NB4 (cell line): ENCODE measurements at regions not wholly inside any gene's neighbourhood (a gene's known extent, or its start where the extent isn't known, plus 50 kb on each side); places are given as distances from the start of the nearest gene placed in this dataset.
A peak's percentile ranks its signal among the peaks of the same experiment; 100 is the strongest.

Experiments used
- DNase-seq: peaks from one replicate; pipeline ENCODE4 v3.0.0; 2010; ENCODE audit warnings: low read depth
- H3K4me3 ChIP-seq: one replicate; pipeline ENCODE4 v1.5.1; 2011; ENCODE audit warnings: mild to moderate bottlenecking, low read depth, low read length, moderate library complexity
- MAX ChIP-seq: IDR thresholded peaks from 2 replicates; pipeline ENCODE4 v1.6.1; 2011; ENCODE audit warnings: low read depth, low read length
- MYC ChIP-seq: IDR thresholded peaks from 2 replicates; pipeline ENCODE4 v1.6.1; 2011; ENCODE audit warnings: low read depth, low read length
- POLR2A ChIP-seq: IDR thresholded peaks from 2 replicates; pipeline ENCODE4 v1.6.1; 2011; ENCODE audit warnings: mild to moderate bottlenecking; ENCODE audit not compliant: insufficient read length; ENCODE audit errors: extremely low read depth
- TF ChIP-seq, protein P1 (sequence below): IDR thresholded peaks from one replicate; pipeline ENCODE4 v1.5.1; 2012; ENCODE audit warnings: low read depth, low read length

GRCh38 chr10:9657530-9657929 is 1360.1 kb upstream of the CELF2 start:
- no peak overlapping the region for H3K4me3 ChIP-seq
- no peak for DNase-seq
- no peak for TF ChIP-seq MAX
- TF ChIP-seq POLR2A: no peak
- TF ChIP-seq, protein P1, sequence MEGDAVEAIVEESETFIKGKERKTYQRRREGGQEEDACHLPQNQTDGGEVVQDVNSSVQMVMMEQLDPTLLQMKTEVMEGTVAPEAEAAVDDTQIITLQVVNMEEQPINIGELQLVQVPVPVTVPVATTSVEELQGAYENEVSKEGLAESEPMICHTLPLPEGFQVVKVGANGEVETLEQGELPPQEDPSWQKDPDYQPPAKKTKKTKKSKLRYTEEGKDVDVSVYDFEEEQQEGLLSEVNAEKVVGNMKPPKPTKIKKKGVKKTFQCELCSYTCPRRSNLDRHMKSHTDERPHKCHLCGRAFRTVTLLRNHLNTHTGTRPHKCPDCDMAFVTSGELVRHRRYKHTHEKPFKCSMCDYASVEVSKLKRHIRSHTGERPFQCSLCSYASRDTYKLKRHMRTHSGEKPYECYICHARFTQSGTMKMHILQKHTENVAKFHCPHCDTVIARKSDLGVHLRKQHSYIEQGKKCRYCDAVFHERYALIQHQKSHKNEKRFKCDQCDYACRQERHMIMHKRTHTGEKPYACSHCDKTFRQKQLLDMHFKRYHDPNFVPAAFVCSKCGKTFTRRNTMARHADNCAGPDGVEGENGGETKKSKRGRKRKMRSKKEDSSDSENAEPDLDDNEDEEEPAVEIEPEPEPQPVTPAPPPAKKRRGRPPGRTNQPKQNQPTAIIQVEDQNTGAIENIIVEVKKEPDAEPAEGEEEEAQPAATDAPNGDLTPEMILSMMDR: no peak
- TF ChIP-seq MYC: no peak

DNA sequence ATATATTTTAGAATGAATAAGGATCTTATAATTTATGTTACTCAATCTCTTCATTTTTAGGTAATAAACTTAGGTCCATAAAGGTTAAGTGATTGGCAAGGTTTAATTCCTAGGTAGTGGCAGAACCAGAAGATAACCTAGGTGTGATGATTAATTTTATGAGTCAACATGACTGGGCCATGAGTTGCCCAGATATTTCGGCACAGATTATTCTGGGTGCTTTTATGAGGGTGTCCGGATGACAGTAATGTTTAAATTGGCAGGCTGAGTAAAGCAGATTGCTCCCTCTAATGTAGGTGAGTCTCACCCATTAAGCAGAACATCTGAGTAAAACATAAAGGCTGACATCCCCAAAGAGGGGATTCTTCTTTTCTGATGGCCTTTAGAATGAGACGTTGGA is 1349.3 kb upstream of the CELF2 start:
- TF ChIP-seq POLR2A (no peak), MAX (no peak)
- TF ChIP-seq, protein P1: no peak
- H3K4me3 ChIP-seq: no peak overlapping the region
- no peak for DNase-seq

- no peak for DNase-seq
- H3K4me3 ChIP-seq: no peak overlapping the region
- no peak for TF ChIP-seq MAX
- TF ChIP-seq, protein P1: no peak
- TF ChIP-seq MYC: no peak
- no peak for TF ChIP-seq POLR2A
Observed at GRCh38 chr10:9670911-9671310, 1346.8 kb upstream of the CELF2 start.

DNA sequence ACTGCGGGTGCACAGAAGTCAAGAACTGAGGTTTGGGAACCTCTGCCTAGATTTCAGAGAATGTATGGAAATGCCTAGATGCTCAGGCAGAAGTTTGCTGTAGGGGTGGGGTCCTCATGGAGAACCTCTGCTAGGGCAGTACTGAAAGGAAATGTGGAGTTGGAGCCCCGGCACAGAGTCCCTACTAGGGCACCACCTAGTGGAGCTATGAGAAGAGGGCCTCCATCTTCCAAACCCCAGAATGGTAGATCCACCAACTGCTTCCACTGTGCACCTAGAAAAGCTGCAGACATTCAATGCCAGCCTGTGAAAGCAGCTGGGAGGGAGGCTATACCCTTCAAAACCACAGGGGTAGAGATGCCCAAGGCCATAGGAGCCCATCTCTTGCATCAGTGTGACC is 1336.0 kb upstream of the CELF2 start:
- no peak for TF ChIP-seq POLR2A
- TF ChIP-seq, protein P1: peak; percentile 23
- DNase-seq: peak; percentile 1
- no peak overlapping the region for H3K4me3 ChIP-seq

GRCh38 chr10:9682802-9683201 is 1334.9 kb upstream of the CELF2 start:
- DNase-seq: no peak
- TF ChIP-seq MAX (no peak), POLR2A (no peak), MYC (no peak)
- TF ChIP-seq, protein P1: no peak
- no peak overlapping the region for H3K4me3 ChIP-seq

DNA sequence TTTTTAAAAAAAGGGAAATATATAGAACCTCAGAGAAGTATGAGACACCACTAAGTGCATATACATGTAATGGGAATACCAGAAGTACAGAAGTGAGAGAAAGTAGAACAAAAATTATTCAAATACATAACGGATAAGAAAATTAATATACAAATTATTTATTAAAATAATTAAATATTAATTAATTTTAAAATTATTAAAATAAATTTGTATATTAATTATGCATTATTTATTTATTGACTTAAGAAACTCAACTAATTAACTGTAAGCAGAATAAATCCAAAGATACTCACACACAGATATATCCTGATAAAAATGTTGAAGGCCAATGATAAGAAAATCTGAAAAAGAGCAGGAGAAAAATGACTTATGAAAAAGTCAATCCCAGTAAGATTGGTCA is 1333.5 kb upstream of the CELF2 start:
- DNase-seq: no peak

More for the DNA sequence above, 1333.5 kb upstream of the CELF2 start:
- no peak overlapping the region for H3K4me3 ChIP-seq
- TF ChIP-seq POLR2A: no peak
- no peak for TF ChIP-seq MAX
